KOPT-K1 (cell line): ENCODE measurements at regions not wholly inside any gene's neighbourhood (a gene's known extent, or its start where the extent isn't known, plus 50 kb on each side); places are given as distances from the start of the nearest gene placed in this dataset.

Source experiments
- H3K27ac ChIP-seq: fragments of 200-600 bp; sonication (generic); 2 replicates; pipeline ENCODE4 v1.5.1; 2016; ENCODE audit warnings: antibody characterized with exemption, mild to moderate bottlenecking, low read depth, low read length; ENCODE audit not compliant: poor library complexity, severe bottlenecking
- H3K36me3 ChIP-seq: fragments of 200-600 bp; sonication (generic); 2 replicates; pipeline ENCODE4 v1.5.1; 2017; ENCODE audit warnings: antibody characterized with exemption, mild to moderate bottlenecking, low read length, moderate library complexity; ENCODE audit not compliant: insufficient read depth
- H3K9me3 ChIP-seq: fragments of 200-600 bp; sonication (generic); 2 replicates; pipeline ENCODE4 v1.5.1; 2017; ENCODE audit warnings: antibody characterized with exemption, low read length, mild to moderate bottlenecking; ENCODE audit not compliant: insufficient read depth, poor library complexity, severe bottlenecking

DNA sequence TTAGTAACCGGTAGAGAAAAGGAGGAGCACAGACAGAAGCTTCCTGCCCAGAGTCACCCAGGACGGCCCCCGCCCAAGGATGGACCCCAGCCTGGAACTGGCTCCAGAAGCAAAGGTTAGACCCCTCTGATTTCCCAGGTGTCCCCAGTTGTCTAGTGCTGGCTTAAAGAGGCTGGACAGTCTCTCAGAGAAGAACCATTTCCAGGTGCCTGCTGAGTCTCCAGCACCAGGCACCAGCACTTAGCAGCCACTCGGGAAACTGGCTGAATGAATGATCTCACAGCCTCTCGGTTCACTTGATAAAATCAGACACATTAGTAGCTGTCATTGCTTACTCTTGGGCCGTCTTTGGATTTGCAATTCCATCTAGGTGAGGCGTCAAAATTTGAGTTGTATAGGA lies 139.7 kb upstream of the HES1 start:
- H3K9me3 ChIP-seq: no peaks in the 10 kb centered on the region
- H3K36me3 ChIP-seq: no peaks in the 10 kb centered on the region
- no peak overlapping the region for H3K27ac ChIP-seq

GRCh38 chr3:193996641-193997089 lies 139.3 kb upstream of the HES1 start:
- no peaks in the 10 kb centered on the region for H3K9me3 ChIP-seq
- no peak overlapping the region for H3K27ac ChIP-seq
- H3K36me3 ChIP-seq: no peaks in the 10 kb centered on the region

- no peak overlapping the region for H3K27ac ChIP-seq
These were observed 138.5 kb upstream of the HES1 start for GRCh38 chr3:193997228-193998122.

DNA sequence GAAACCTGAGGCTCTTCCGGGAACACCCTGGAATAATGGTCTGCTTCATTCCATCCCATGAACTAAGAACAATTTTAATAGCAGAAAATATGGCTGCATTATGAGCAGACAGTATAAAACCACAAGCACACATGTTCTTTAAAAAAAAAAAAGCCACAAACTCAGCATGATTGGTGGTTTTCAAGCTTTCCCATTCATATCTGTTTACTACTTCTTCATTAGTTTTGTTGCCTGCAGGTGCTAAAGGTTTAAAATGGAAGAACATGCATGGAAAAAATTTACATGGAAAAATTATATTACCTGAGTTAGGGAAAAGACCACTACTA lies 137.9 kb upstream of the HES1 start:
- Histone ChIP-seq H3K36me3 (no peaks in the 10 kb centered on the region), H3K9me3 (no peaks in the 10 kb centered on the region), H3K27ac (no peak overlapping the region)

More at GRCh38 chr3:193997228-193998122, 138.5 kb upstream of the HES1 start:
- Histone ChIP-seq H3K36me3 (no peaks in the 10 kb centered on the region), H3K9me3 (no peaks in the 10 kb centered on the region)

- no peaks in the 10 kb centered on the region for H3K36me3 ChIP-seq
- no peak overlapping the region for H3K27ac ChIP-seq
- no peaks in the 10 kb centered on the region for H3K9me3 ChIP-seq
These were observed 137.2 kb upstream of the HES1 start for GRCh38 chr3:193998628-193999195.

DNA sequence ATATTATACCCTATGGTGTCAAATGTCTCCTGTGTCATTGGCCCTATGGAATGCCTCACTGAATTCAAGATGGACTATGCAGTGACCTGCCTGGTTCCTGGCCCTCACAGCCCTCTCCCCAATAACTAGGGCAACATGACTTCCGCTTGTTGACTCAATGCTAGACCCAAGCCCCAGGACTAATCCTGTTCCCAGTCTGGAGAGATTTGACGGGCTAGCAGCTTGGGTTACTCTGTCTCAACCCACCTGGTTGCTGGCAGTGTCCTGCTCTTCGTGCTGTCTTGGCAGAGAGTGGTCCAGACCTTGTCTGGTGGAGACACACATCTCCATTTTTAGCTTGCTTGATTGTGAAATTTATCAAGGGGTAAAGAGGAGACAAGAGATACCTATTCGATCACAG lies 135.8 kb upstream of the HES1 start:
- H3K36me3 ChIP-seq: no peaks in the 10 kb centered on the region
- no peak overlapping the region for H3K27ac ChIP-seq
- no peaks in the 10 kb centered on the region for H3K9me3 ChIP-seq

- Histone ChIP-seq H3K27ac (no peak overlapping the region), H3K9me3 (no peaks in the 10 kb centered on the region), H3K36me3 (no peaks in the 10 kb centered on the region)
These were observed 135.2 kb upstream of the HES1 start for GRCh38 chr3:194000712-194001111.

DNA sequence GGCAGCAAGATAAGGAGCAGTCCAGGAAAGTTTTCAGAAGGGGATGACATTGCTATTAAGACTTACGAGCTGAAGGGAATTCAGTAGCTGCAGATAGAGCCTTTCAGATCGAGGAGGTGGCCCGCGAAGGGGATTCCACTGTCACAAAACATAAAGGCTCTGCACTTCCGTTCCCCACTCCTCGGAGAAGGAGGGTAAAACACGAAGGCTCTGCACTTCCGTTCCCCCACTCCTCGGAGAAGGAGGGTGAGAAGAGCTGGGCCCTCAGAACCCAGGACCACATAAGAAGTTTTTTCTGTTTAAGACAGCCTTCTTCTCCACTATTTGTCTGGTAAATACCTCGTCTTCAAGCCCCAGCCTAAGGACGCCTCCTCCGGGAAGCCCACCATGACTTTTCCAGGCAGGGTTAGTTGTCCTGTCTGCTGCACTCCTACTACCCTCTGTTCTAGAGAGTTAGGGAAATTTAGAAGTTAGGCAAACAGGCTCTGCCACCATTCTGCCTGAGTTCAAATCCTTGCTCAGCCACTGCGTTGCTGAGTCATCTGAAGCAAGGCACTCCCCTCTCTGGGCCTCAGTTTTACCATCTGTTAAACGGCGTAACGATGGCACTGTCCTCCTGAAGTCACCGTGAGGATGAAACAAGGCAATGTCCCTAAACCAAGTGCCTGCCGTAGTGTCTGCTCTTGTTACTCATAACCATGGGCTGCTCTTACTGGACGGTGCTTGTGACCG lies 134.1 kb upstream of the HES1 start:
- H3K27ac ChIP-seq: no peak overlapping the region
- no peaks in the 10 kb centered on the region for H3K9me3 ChIP-seq
- no peaks in the 10 kb centered on the region for H3K36me3 ChIP-seq

GRCh38 chr3:194003114-194004057 lies 132.6 kb upstream of the HES1 start:
- Histone ChIP-seq H3K36me3 (no peaks in the 10 kb centered on the region), H3K9me3 (no peaks in the 10 kb centered on the region), H3K27ac (no peak overlapping the region)

DNA sequence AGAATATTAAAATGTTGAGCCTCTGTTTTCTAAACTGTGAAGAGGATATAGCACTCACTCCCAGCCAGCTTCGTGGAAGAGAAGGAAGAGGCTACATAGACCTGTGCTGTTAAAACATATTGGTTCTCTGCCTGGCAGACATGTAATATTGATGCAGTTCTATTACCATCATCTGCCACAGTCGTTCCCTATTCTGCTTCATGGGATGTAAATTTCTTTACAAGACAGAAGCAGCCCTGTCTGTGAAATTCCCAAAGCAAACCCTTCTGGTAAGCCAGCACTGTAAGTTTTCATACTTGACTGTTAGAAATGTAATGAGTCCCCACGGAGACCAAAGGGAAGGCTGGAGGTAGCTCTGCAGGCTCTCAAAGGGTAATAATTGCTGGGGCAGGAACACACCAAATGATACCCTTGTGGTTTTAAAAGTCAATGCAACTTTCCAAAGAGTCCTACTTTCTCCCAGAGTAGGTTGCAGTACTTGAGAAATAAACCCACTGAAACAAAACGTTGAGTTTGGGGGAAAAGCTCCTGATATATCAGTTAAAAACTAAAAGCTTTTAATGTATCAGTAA lies 129.9 kb upstream of the HES1 start:
- Histone ChIP-seq H3K27ac (no peak overlapping the region), H3K36me3 (no peaks in the 10 kb centered on the region), H3K9me3 (no peaks in the 10 kb centered on the region)

GRCh38 chr3:194007592-194008337 lies 128.2 kb upstream of the HES1 start:
- Histone ChIP-seq H3K27ac (no peak overlapping the region), H3K9me3 (no peaks in the 10 kb centered on the region), H3K36me3 (no peaks in the 10 kb centered on the region)

DNA sequence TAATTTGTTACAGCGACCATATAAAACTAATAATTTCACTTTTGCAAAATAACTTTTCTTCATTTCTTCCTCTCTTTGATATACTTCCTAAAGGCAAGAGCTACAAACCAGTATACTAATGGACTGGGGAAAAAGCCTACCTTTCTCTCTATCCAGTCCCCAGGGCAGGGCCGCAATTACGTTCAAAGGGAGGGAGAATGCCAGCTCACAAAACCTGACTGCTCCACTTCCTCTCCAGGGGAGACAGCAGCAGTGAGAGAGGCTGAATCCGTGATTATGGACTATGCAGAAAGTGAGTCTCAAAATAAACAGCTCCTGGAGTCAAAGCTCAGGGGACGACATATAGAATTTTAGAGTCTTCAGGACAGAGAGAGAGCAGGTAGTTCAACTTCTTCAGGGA lies 126.9 kb upstream of the HES1 start:
- no peak overlapping the region for H3K27ac ChIP-seq
- no peaks in the 10 kb centered on the region for H3K36me3 ChIP-seq

DNA sequence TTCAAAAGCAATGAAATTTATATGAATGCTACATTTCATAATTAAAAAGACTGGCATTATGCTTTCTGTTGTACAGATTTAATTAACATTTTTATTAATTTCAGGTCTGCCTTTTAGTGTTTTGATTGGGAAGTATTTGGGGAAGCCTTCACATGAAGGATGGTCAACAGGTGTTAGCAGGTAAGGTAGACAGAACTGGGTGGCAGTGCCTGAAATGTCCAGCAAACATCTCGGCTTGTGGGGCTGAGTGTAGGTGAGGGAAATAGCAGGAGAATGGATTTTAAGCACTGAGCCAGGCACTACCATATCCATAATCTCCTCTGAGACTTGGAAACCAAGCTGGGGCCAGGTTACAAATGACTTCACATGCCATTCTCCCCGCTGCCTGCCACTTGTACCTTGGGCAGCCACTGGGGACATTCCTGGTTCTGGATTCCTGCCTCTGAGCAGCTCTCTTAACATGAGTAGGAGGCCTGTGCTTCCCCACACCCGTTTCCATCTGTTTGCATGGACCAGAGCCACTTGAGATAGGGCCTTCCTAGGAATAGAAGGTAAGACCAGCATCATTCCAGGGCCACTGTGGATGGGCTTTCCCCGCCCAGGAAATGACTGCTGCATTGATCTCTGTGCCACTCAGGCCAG lies 125.9 kb upstream of the HES1 start:
- Histone ChIP-seq H3K36me3 (no peaks in the 10 kb centered on the region), H3K27ac (no peak overlapping the region), H3K9me3 (no peaks in the 10 kb centered on the region)

More for the DNA sequence above, 126.9 kb upstream of the HES1 start:
- H3K9me3 ChIP-seq: no peaks in the 10 kb centered on the region
